Fibroblast of skin of abdomen (primary cell): ENCODE measurements at regions not wholly inside any gene's neighbourhood (a gene's known extent, or its start where the extent isn't known, plus 50 kb on each side); places are given as distances from the start of the nearest gene placed in this dataset.
A peak's percentile ranks its signal among the peaks of the same experiment; 100 is the strongest.
"Not testable (repeated sequence)": the region's sequence is repeated elsewhere in the genome, so short reads cannot be mapped to it uniquely, and the experiment has no call there.

Experiments
- DNase-seq: peaks from one replicate; pipeline ENCODE4 v3.0.0-alpha.2; 2013

DNA sequence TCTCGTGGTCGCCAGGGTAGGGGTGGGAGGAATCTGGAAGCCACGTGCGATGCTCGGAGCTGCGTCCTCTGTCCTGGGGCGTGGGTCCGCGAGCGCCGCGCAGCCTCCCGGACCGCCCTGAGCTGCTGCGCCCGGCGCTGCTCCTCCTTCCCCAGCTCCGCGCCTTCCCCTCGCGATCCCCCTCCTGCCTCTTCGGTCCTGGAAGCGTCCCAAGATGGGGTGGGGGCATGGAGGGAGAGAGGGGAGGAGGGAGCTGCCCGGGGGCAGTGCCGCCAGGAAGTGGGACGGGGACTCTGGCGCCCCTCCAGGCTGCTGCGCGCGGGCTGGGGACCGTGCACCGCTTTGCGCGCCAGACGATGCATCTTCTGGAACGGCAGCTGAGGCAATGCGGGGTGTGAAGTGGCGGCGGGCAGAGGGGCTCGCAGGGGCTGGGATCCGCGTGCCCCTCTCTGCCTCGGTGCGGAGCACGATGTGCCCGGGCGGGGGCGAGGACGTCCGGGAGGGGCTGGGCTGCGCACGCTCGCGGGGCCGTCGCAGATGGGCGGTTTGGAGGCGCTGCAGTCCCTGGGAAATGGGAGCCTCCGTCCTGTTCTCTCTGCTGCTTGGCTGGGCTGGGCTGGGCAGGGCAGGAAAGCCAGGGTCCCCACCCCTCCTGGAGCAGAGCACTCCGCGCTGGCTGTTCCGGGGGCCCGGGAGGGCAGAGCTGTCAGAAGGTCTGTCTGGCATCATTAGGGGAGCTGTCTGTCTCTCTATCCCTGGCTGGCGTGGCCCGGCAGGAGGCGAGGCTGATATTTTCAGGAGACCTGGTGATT, 388.0 kb downstream of the SEC14L1 start:
- DNase-seq: no peak

DNA sequence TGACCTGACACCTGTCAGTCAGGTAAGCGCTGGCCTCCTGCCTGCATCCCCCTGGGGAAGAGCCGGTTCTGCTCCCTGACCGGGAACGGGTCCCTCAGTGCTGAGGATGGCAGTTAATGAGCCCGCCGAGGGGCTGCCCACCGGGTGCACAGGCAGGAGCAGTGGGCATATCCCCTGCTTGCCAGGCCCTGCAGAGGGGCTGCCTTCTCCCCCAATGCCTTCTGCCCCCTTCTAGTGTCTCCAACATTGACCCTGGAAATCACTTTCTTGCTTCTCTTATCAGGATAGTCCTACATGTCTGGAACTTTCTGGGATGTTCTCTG, 388.5 kb downstream of the SEC14L1 start:
- no peak for DNase-seq

DNA sequence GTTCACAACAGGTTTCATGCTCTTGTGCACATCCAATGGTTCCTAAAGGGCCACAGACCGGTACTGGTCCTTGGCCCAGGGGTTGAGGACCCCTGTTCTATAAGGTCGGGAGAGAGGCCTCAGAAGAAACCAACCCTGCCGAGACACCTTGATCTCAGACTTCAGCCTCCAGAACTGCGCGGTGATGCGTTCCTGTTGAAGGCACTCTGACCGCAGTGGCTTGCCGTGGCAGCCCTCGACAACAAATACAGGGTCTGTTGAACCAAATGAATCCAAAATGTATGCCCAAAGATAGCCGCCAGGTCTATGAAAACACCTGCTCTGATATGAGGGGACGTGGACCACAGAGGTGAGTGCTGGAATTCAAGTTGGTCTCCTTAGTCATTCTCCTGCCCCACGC, 389.8 kb downstream of the SEC14L1 start:
- no peak for DNase-seq

DNA sequence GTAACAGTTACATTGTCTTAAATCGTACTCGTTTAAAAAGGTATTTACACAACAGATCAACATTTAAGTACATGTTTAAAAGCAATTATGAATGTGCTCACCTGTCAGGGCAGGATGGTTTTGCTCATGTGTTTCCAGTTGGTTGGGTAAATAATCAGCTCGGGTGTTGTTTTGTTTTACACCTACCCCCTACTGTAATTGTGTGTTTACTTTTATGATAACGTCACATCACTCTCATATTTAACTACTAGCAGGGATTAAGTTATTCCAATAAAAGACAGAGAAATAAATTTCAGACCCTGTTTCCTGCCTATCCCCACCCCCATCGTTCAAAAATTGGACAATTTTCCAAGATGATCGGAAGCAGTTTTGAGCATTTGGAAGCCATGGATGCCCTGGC, 390.2 kb downstream of the SEC14L1 start:
- DNase-seq: no peak

DNA sequence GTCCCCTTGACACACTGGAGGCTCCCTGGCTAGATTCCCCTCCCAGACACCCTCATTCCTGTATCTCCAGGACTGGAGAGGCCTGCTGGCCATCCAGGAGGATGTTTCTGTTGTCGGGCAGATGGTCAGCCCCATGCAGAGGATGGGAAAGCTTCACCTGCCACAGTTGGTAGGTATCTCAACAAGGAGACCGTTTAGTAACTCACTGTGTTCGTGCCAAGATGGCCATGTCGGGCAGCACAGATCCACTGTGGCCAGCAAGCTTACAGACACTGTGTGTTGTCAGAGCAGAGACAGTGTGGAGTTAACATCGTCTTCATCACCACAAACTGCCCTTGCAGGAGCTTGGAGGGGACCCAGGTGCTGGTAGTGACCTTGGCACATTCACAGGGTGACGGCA, 390.9 kb downstream of the SEC14L1 start:
- DNase-seq: no peak

DNA sequence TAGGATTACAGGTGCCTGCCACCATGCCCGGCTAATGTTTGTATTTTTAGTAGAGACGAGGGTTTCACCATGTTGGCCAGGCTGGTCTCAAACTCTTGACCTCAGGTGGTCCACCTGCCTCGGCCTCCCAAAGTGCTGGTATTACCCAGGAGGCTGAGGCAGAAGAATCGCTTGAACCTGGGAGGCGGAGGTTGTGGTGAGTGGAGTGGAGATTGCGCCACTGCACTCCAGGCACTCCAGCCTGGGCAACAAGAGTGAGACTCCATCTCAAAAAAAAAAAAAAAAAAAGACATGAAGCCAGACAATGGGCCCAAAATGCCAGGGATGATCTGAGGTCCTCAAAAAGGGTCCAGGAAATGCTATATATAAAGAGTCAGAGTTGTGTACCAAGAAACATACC, 392.9 kb downstream of the SEC14L1 start:
- DNase-seq: not testable (repeated sequence)

DNA sequence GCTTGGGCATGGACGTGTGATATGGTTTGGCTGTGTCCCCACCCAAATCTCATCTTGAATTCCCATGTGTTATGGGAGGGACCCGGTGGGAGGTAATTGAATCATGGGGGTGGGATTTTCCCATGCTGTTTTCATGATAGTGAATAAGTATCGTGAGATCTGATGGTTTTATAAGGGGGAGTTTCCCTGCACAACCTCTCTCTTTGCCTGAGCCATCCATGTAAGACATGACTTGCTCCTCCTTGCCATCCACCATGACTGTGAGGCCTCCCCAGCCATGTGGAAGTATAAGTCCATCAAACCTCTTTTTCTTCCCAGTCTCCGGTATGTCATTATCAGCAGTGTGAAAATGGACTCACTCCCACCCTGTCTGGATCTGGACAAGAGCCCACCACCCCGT, 393.4 kb downstream of the SEC14L1 start:
- DNase-seq: no peak

DNA sequence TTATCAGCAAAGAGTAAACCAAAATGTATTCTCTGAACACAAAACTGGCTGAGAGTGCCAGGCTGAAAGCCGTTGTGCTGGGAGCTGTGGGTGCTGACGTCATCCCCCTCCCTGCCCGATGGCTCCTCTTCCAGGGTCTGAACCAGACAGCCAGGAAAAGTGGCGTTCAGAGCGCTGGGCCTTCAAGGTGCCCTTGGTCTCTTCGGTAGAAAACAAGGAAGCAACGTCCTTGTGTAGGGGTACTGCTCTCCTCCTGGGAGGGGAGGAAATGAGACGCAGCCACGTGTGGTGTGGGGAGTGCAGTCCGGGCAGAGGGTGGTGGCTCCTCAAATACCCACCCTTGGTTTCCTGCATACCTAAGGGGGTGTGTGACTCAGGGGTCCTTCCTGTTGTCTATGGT, 394.7 kb downstream of the SEC14L1 start:
- no peak for DNase-seq

DNA sequence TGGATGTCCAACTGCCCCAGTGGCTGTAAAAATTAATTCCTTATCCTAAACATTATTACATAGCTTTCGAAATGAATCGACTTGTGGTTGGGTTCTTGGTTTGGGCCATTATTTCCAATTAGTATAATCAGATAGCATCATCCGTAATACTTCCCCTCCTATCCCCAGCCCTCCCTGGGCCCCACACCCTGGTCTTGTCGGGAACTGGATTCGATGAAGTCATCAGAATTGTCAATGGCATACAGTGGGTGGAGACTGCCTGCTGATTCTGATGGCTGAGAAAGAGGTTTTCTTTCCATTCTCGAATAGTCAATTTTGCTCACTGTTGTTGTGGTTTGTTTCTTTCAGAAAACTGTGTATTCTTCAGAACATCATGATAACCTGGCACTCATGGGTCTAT, 395.1 kb downstream of the SEC14L1 start:
- DNase-seq: no peak

DNA sequence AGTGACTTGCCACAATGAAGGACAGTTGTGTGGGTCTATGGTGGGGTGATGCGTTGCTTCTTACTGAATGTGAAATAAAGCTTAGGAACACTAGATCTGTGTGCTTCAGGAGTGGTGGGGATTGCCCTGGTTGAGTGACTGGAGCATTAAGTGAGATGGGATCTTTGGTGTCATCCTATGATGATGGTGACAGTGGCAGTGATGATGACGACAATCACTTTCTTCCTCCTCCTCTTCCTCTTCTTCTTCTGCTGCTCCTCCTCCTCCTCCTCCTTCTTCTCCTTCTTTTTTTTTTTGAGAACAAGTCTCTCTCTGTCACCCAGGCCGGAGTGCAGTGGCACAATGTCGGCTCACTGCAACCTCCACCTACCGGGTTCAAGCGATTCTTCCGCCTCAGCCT, 396.8 kb downstream of the SEC14L1 start:
- DNase-seq: no peak

DNA sequence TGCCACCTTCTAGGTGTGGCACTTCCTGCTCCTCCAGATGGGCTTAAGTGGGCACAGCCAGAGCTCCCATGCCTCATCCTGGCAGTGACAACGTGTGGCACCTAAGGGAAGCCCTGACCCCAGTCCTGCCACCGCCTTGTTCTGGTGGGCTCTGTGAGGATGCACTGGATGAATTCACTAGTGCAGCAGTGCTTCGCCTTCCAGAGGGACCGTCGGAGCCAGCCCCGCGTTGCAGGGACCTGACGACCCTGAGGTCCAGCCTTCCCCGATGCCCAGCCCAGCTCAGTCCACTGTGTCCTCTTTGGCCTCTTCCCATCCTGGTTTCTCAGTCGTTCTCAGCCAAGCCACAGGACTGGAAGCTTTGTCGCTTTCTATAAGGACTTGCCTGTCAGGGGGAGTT, 399.8 kb downstream of the SEC14L1 start:
- no peak for DNase-seq

DNA sequence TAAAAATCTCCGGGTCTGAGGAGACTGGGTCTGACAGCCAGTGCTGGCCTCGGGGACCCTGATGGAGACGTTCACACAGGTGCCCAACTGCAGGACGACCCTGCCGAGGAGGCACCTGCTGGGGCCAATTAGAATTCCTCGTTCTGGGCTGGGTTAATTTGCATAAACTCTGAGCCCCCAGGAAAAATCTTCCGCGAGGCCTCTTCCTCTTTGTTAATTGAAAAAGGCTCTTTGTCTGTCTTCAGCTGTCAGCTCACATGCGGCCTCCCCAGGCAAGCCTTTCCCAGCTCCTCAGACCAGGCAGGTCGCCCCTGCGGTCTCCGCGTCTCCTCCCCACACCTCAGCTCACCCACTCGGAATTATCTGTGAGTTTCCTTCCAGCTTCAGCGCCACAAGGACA, 400.2 kb downstream of the SEC14L1 start:
- no peak for DNase-seq

DNA sequence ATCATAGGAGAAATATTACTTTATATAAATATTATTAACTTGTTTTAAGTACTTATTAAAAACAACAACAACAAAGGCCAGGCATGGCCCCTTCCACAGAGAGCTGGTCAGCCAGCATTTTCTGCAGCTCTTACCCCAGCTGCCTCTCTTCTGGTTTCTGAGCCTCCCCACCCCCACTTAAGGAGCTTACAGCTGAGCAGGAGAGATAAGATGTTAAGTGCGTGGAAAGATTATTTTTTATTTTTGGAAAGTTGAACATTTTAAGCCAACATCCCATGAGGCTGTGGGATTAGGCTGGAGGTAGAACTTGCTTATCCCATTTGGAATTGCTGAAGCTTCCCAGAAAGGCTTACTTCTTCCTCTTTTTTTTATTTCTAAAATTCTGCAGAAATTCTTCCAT, 401.2 kb downstream of the SEC14L1 start:
- DNase-seq: no peak

DNA sequence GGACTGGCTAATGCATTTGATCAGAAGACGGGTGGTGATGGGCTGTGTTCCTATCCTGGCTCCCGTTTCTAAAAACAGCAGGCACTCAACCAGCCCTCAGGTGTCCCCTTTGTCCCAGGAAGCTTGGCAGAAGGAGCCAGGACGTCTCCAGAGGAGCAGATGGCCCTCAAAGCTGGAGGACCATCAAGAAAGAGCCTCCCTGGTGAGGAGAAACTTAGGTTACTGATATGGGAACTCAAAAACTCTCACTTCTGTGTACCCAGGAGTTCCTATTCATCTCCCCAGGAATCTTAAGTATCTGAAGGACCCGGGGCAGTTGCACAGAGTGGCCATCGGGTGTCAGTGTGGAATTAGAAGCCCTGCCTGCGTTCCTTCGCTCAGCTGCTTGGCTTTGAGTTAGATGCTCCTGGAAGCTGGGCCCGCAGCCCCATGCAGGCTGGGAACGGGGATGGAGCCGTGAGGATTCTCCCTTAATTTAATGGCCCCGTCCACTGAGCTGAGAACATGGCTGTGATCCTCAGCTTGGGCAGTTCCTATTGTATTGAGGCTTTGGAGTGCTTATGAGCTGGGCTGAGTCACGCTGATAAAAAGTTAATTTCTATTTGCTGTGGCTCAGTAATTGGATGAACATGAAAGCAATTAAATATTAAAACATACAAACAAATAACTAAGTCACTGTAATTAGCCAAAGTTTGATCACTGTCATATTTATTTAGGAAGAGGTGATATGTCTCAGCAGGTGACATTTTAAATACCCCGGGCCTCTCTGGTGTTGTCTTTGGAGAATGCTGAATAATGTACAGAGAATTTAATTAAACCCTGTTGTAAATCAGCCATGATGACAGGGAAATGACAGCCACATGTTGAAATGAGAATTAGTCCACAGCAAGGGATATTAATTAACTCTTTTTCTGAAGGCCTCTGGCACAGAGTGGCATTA, 402.1 kb downstream of the SEC14L1 start:
- DNase-seq: peak; percentile 78

DNA sequence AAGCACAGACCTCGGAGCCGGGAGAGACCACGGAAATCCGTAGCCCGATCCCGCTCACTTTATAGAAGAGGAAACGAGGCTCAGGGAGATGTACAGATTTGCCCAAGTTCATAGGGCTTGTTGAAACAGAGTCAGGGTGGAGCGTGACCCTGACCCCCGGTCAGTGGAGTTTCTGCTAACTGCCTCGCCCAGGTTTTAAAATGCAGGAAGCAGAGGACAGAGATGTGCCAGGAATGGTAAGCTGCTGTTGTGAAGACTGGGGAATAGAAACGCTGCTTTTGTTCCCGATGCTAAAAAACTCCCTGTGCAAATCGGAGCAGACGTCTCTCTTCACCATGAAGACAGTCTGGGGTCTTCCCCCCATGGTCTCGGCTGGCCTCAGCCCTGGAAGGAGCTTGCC, 403.0 kb downstream of the SEC14L1 start:
- DNase-seq: no peak

DNA sequence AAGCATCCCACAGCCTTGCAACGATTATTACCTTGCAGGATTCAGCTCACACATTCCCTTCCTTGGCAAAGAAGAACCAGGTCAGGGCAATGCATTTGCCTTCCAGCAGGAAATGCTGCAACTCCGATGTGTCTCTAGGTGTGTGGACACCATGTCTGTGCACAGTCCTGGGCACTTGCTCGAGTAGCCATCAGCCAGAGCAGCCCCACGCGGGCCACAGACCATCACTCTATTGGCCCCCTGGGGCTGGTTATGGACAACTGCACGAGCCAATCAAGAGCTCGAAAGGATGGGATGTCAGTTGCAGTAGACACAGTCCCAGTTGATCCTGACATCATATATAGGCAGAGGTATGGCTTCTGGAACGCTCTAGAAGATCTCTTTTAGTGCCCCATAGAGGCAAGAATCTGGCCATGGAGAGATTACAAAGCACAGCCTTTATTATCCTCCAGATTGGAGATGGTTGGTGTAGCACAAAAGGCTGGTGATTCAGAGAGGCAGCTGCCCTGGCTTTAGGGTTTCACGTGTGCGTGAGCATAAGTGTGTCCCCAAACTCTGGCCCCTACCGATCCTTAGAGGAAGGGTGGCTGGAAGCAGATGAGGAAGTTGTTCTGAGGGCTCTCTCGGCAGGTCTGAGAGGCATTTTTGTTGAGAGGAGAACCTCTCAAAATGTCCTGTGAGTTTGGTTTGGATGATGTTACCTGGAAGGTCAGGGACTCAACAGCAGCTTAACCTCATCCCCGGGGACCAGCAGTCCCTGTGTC, 403.8 kb downstream of the SEC14L1 start:
- DNase-seq: no peak

DNA sequence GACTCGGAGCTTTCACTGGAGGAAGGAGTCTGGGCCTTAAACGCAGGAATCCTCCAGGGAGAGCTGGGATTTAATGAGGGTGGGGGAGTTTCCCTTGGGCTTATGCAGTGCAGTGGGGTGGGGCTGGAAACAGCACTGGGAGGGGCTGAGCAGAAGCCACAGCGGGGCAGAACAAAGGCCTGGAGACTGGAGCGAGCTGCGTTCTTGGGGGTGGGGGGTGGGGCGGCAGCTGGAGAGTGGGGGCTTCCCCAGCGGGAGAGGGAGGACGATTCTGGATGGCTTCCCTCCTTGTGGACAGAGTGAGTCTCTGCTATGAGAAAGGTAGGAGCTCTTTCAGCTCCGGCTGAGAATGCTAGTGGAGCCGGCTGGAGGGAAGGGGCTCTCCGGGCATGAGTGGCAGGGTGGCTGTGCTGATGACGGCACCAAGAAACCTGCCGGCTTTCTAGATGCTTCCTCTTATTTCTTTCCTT, 406.0 kb downstream of the SEC14L1 start:
- DNase-seq: no peak

DNA sequence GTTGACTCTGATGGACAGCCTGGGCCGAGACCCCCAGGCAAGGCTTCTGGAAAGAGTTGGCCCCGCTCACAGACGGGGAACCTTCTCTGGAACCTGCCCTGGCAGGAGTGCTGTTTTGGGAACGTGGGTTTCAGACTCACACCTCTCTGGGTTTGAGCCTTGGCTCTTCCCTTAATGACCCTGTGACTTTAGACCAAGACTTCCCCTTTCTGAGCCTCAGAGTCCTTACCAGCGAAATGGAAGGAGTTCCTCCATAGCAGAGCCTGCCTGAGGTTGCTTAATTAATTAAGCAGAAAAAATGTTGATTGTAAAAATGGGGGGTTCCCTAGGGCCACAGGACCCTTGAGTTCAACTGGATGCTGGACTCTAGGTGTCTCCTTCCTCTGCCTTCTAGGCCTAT, 408.2 kb downstream of the SEC14L1 start:
- no peak for DNase-seq

DNA sequence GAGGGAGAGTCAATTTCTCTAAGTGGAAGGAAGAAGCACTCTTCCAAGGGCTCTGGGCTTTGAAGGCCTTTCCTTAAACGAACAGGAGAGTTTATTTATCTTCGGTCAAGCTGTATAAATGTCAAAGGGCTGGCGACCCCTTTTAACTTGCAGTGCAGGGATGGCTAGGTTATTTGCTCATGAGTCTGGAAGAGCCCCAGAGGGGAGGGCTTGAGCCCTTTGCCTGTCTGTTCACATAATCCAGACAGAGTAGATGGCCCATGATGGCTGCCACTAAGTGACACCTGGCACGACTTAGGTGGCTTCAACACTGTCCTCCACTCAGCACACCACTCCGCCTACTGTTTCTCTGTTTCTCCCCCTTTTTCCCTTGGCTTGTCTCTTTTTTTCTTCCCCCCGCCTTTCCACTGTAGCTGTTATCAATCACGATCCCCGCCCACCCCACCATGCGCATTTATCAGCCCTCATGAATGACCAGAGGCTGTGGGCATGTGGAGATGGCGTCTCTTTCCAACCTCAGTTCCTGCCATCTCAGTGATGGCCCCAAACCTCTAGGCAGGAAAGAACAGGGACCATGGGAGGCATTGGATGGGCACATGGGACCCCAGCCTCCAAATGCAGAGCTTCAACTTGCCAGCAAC, 408.7 kb upstream of the TNRC6C start:
- no peak for DNase-seq

DNA sequence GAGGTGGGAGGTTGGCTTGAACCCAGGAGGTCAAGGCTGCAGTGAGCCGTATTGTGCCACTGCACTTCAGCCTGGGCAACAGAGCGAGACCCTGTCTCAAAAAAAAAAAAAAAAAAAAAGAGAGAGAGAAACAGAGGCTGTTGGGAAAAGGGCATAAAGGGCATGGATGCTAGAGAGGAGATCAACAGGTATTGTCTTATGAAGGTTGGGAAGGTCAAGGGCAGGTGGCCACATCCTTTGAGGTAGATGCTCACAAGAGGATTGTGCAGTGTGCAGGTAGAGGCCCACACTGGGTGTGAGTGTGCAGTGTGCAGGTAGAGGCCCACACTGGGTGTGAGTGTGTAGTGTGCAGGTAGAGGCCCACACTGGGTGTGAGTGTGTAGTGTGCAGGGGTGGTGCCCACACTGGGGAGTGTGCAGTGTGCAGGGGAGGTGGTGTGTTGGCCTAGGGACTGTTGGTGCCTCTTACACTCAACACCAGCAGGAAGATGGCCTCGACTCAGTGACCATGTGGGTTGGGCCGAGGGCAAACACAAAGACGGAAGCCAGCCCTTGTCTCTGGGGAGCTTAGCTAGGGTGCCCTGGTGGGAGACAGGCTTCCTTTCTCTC, 404.9 kb upstream of the TNRC6C start:
- DNase-seq: no peak

DNA sequence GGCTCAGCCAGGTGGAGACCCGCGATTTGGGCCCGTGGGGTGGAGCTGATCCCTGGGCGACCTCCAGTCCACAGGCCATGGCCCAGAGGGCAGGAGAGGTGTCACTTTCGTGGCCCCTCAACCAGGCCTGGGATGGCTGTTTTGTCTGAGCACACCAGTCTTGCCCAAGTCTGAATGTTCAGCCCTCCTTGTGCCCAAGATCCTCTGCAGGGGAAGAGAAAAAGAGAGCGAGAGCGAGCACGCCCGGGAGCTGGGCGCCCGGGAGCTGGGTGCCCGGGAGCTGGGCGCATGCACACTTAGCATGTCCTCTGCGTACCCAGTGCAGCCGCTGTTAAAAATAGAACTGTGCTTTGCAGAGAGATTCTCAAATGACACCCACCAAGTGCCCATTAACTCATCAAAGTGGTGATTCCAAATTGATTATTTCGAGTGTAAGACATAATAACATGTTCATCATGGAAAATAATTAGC, 403.3 kb upstream of the TNRC6C start:
- DNase-seq: no peak

DNA sequence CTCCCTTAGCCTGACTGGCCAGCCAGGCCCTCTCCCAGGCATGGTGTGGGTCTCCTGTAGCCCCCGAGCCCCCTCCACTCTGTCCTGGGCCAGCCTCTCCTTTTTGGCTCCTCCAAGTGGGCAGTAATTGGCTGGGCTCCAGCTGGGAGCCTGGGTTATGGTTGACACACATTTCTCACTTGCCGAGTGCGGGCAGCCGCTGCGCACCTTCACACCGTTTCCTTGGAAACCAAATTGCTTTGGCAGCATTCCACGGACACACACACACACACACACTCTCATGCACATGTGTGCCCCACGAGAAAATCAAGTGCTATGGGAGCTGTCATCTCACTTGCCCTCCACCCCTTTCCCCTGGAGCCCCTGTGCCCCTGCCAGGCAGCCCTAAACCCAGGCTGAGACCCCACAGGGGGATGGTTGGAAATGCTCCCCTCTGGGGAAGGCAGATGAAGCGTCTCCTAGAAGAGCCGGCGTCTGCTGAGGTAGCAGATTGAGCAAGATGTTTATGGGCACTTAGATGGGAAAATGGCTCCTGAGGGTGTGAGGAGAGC, 402.7 kb upstream of the TNRC6C start:
- DNase-seq: peak; percentile 7
